C4-2B (cell line): ENCODE measurements at regions not wholly inside any gene's neighbourhood (a gene's known extent, or its start where the extent isn't known, plus 50 kb on each side); places are given as distances from the start of the nearest gene placed in this dataset.

Experiments
- ZFX ChIP-seq: fragments of 450-650 bp; IDR thresholded peaks from 2 replicates; pipeline ENCODE4 v1.6.1; 2017
- TF ChIP-seq, protein P1 (sequence below): fragments of 450-650 bp; conservative IDR thresholded peaks from 2 replicates; pipeline ENCODE4 v1.5.1; 2017; ENCODE audit warnings: mild to moderate bottlenecking

DNA sequence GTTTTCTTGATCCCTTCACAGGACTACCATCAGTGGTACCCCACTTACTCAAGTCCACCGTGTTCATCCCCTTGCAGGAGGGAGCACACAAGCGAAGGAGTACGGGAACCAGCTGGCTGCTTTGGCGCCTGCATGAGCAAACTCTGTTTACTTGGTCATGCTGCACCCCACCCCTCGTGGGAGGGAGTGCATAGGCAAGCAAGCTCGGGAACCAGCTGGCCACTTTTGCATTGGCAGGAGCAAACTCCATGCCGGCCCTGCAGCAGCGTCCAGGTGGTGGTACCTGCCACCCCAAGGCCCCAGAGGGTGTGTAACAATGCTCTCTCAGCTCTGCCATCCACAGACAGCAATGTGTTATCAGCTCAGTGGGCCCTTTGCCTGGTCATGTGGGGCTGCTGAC is 737.8 kb downstream of the FAM181B start:
- TF ChIP-seq, protein P1, sequence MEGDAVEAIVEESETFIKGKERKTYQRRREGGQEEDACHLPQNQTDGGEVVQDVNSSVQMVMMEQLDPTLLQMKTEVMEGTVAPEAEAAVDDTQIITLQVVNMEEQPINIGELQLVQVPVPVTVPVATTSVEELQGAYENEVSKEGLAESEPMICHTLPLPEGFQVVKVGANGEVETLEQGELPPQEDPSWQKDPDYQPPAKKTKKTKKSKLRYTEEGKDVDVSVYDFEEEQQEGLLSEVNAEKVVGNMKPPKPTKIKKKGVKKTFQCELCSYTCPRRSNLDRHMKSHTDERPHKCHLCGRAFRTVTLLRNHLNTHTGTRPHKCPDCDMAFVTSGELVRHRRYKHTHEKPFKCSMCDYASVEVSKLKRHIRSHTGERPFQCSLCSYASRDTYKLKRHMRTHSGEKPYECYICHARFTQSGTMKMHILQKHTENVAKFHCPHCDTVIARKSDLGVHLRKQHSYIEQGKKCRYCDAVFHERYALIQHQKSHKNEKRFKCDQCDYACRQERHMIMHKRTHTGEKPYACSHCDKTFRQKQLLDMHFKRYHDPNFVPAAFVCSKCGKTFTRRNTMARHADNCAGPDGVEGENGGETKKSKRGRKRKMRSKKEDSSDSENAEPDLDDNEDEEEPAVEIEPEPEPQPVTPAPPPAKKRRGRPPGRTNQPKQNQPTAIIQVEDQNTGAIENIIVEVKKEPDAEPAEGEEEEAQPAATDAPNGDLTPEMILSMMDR, result no peak
- TF ChIP-seq ZFX, result no peak
